SK-N-SH treated with all-trans-retinoic acid at 6 μM for 48 hours (cell line): ENCODE measurements at regions not wholly inside any gene's neighbourhood (a gene's known extent, or its start where the extent isn't known, plus 50 kb on each side); places are given as distances from the start of the nearest gene placed in this dataset.
A peak's percentile ranks its signal among the peaks of the same experiment; 100 is the strongest.

Experiments
- ATAC-seq: fragments of 200-7000 bp; cut with Tn5 transposase; 3 replicates; pipeline ENCODE4 v1.9.1; 2020; ENCODE audit warnings: mild to moderate bottlenecking, moderate library complexity
- ARNTL ChIP-seq: fragments of 450-650 bp; formaldehyde crosslinking; IDR thresholded peaks from 2 replicates; pipeline ENCODE4 v1.5.0; 2020; ENCODE audit warnings: low read depth, mild to moderate bottlenecking, moderate library complexity, borderline replicate concordance
- BACH2 ChIP-seq: fragments of 250-450 bp; sonication (Bioruptor Pico); IDR thresholded peaks from 2 replicates; pipeline ENCODE4 v1.9.0; 2021; ENCODE audit warnings: mild to moderate bottlenecking, borderline replicate concordance
- CSDC2 ChIP-seq: fragments of 250-450 bp; sonication (Bioruptor Pico); IDR thresholded peaks from 2 replicates; pipeline ENCODE4 v1.5.0; 2020; ENCODE audit warnings: mild to moderate bottlenecking, moderate library complexity
- CSRNP3 ChIP-seq: fragments of 250-450 bp; sonication (Bioruptor Pico); IDR thresholded peaks from 2 replicates; pipeline ENCODE4 v1.5.1; 2021; ENCODE audit warnings: mild to moderate bottlenecking, moderate library complexity
- ESRRG ChIP-seq: fragments of 250-450 bp; sonication (Bioruptor Pico); IDR thresholded peaks from 2 replicates; pipeline ENCODE4 v1.6.1; 2021; ENCODE audit warnings: mild to moderate bottlenecking
- GLIS3 ChIP-seq: fragments of 250-450 bp; sonication (Bioruptor Pico); IDR thresholded peaks from 2 replicates; pipeline ENCODE4 v1.5.0; 2020; ENCODE audit warnings: mild to moderate bottlenecking, moderate library complexity
- ISL1 ChIP-seq: fragments of 250-450 bp; sonication (Bioruptor Pico); IDR thresholded peaks from 2 replicates; pipeline ENCODE4 v2.1.2; 2022; ENCODE audit warnings: mild to moderate bottlenecking, moderate library complexity
- OSR1 ChIP-seq: fragments of 250-450 bp; sonication (Bioruptor Pico); IDR thresholded peaks from 2 replicates; pipeline ENCODE4 v1.8.0; 2022; ENCODE audit warnings: moderate library complexity, mild to moderate bottlenecking, inconsistent platforms
- PATZ1 ChIP-seq: fragments of 250-450 bp; sonication (Bioruptor Pico); IDR thresholded peaks from 2 replicates; pipeline ENCODE4 v1.8.0; 2020; ENCODE audit warnings: mild to moderate bottlenecking, moderate library complexity, borderline replicate concordance
- PPARA ChIP-seq: fragments of 250-450 bp; sonication (Bioruptor Pico); IDR thresholded peaks from 2 replicates; pipeline ENCODE4 v1.5.0; 2020; ENCODE audit warnings: mild to moderate bottlenecking, borderline replicate concordance
- SNAI2 ChIP-seq: fragments of 250-450 bp; sonication (Bioruptor Pico); IDR thresholded peaks from 2 replicates; pipeline ENCODE4 v1.5.0; 2020; ENCODE audit warnings: mild to moderate bottlenecking, moderate library complexity
- TOX ChIP-seq: fragments of 250-450 bp; sonication (Bioruptor Pico); IDR thresholded peaks from 2 replicates; pipeline ENCODE4 v1.8.0; 2021; ENCODE audit warnings: mild to moderate bottlenecking, moderate library complexity, borderline replicate concordance
- ZC3H10 ChIP-seq: fragments of 250-450 bp; sonication (Bioruptor Pico); IDR thresholded peaks from 2 replicates; pipeline ENCODE4 v1.5.1; 2021; ENCODE audit warnings: mild to moderate bottlenecking, moderate library complexity
- ZFP3 ChIP-seq: fragments of 250-450 bp; sonication (Bioruptor Pico); IDR thresholded peaks from 2 replicates; pipeline ENCODE4 v1.5.0; 2020; ENCODE audit warnings: mild to moderate bottlenecking, moderate library complexity
- ZNF565 ChIP-seq: fragments of 450-650 bp; formaldehyde crosslinking; conservative IDR thresholded peaks from 2 replicates; pipeline ENCODE4 v1.5.0; 2020; ENCODE audit warnings: low read depth, mild to moderate bottlenecking, moderate library complexity
- ZNF70 ChIP-seq: fragments of 450-650 bp; formaldehyde crosslinking; IDR thresholded peaks from 2 replicates; pipeline ENCODE4 v1.5.0; 2020; ENCODE audit warnings: mild to moderate bottlenecking, moderate library complexity
- ZNF8 ChIP-seq: fragments of 450-650 bp; formaldehyde crosslinking; IDR thresholded peaks from 2 replicates; pipeline ENCODE4 v1.5.0; 2020; ENCODE audit warnings: mild to moderate bottlenecking, moderate library complexity
- TF ChIP-seq, protein P1 (sequence below): fragments of 250-450 bp; sonication (Bioruptor Pico); IDR thresholded peaks from 2 replicates; pipeline ENCODE4 v1.5.0; 2020; ENCODE audit warnings: mild to moderate bottlenecking, moderate library complexity
- TF ChIP-seq, protein P2 (sequence below): fragments of 250-450 bp; sonication (Bioruptor Pico); IDR thresholded peaks from 2 replicates; pipeline ENCODE4 v1.5.1; 2020; ENCODE audit warnings: low read depth, mild to moderate bottlenecking, moderate library complexity
- TF ChIP-seq, protein P3 (sequence below): fragments of 250-450 bp; sonication (Bioruptor Pico); IDR thresholded peaks from 2 replicates; pipeline ENCODE4 v1.8.0; 2021; ENCODE audit warnings: low read depth, mild to moderate bottlenecking, moderate library complexity, borderline replicate concordance

DNA sequence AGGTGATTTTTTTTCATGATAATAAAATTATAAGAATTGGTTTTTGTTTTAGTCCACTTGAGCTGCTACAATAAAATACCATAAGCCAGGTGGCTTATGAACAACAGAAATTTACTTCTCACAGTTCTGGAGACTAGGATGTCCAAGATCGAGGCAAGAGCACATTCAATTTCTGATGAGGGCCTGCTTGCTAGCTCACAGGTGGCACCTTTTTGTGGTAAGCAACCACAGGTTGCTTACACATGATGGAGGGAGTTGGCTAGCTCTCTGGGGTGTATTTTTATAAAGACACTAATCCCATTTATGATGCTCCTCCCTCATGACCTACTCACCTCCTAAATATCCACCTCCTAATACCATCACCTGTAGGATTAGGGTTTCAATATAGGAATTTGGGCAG is 1248.5 kb upstream of the TENM3 start:
- ATAC-seq = no peak
- TF ChIP-seq, protein P1, sequence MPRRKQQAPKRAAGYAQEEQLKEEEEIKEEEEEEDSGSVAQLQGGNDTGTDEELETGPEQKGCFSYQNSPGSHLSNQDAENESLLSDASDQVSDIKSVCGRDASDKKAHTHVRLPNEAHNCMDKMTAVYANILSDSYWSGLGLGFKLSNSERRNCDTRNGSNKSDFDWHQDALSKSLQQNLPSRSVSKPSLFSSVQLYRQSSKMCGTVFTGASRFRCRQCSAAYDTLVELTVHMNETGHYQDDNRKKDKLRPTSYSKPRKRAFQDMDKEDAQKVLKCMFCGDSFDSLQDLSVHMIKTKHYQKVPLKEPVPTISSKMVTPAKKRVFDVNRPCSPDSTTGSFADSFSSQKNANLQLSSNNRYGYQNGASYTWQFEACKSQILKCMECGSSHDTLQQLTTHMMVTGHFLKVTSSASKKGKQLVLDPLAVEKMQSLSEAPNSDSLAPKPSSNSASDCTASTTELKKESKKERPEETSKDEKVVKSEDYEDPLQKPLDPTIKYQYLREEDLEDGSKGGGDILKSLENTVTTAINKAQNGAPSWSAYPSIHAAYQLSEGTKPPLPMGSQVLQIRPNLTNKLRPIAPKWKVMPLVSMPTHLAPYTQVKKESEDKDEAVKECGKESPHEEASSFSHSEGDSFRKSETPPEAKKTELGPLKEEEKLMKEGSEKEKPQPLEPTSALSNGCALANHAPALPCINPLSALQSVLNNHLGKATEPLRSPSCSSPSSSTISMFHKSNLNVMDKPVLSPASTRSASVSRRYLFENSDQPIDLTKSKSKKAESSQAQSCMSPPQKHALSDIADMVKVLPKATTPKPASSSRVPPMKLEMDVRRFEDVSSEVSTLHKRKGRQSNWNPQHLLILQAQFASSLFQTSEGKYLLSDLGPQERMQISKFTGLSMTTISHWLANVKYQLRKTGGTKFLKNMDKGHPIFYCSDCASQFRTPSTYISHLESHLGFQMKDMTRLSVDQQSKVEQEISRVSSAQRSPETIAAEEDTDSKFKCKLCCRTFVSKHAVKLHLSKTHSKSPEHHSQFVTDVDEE (CRISPR knock-in tag) = no peak
- TF ChIP-seq CSRNP3 = no peak
- no peak for TF ChIP-seq SNAI2 (CRISPR knock-in tag)
- TF ChIP-seq ZC3H10 (CRISPR knock-in tag) = no peak
- TF ChIP-seq OSR1 (CRISPR knock-in tag) = no peak
- TF ChIP-seq PPARA = no peak
- TF ChIP-seq ZFP3 (CRISPR knock-in tag) = no peak
- TF ChIP-seq ZNF8 (CRISPR knock-in tag) = no peak
- no peak for TF ChIP-seq ZNF565 (CRISPR knock-in tag)
- TF ChIP-seq GLIS3 = no peak
- TF ChIP-seq PATZ1 (CRISPR knock-in tag) = no peak
- TF ChIP-seq ARNTL (CRISPR knock-in tag) = no peak
- TF ChIP-seq, protein P2, sequence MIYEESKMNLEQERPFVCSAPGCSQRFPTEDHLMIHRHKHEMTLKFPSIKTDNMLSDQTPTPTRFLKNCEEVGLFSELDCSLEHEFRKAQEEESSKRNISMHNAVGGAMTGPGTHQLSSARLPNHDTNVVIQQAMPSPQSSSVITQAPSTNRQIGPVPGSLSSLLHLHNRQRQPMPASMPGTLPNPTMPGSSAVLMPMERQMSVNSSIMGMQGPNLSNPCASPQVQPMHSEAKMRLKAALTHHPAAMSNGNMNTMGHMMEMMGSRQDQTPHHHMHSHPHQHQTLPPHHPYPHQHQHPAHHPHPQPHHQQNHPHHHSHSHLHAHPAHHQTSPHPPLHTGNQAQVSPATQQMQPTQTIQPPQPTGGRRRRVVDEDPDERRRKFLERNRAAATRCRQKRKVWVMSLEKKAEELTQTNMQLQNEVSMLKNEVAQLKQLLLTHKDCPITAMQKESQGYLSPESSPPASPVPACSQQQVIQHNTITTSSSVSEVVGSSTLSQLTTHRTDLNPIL (CRISPR knock-in tag) = no peak
- TF ChIP-seq BACH2 = no peak
- no peak for TF ChIP-seq ZNF70
- TF ChIP-seq ESRRG (CRISPR knock-in tag) = no peak
- TF ChIP-seq, protein P3, sequence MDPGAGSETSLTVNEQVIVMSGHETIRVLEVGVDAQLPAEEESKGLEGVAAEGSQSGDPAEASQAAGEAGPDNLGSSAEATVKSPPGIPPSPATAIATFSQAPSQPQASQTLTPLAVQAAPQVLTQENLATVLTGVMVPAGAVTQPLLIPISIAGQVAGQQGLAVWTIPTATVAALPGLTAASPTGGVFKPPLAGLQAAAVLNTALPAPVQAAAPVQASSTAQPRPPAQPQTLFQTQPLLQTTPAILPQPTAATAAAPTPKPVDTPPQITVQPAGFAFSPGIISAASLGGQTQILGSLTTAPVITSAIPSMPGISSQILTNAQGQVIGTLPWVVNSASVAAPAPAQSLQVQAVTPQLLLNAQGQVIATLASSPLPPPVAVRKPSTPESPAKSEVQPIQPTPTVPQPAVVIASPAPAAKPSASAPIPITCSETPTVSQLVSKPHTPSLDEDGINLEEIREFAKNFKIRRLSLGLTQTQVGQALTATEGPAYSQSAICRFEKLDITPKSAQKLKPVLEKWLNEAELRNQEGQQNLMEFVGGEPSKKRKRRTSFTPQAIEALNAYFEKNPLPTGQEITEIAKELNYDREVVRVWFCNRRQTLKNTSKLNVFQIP (CRISPR knock-in tag) = no peak
- TF ChIP-seq TOX (CRISPR knock-in tag) = no peak
- TF ChIP-seq CSDC2 = no peak

DNA sequence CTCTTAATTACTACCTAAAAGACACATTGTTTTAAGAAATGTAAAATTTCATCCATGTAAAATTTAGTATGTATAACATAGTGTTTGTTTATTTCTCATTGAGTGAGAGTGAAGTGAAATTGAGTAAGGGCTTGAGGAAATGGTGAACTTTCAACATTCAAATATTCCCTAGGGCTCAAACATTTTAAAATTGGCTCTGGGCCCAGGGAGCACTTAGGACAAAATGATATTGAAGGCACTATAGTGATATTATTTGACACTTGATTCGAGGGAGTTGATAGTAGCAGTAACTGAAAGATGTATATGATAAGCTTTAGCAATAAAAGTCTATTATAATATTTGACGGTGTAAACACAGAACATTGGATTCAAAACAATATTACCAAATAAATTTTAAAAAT is 1244.0 kb upstream of the TENM3 start:
- TF ChIP-seq, protein P1 (CRISPR knock-in tag) = peak; percentile 52; the same call in 1 of the 2 replicates
- TF ChIP-seq ISL1 (peak; percentile 95), ZFP3 (CRISPR knock-in tag) (no peak), ZNF70 (no peak), ARNTL (CRISPR knock-in tag) (no peak)
- no peak for ATAC-seq
